ENCODE measurements at regions not wholly inside any gene's neighbourhood (a gene's known extent, or its start where the extent isn't known, plus 50 kb on each side); places are given as distances from the start of the nearest gene placed in this dataset.
"Not testable (repeated sequence)": the region's sequence is repeated elsewhere in the genome, so short reads cannot be mapped to it uniquely, and the experiment has no call there.

GRCh38 chr2:239742377-239742776 is 282.8 kb downstream of the NDUFA10 start:
- intact Hi-C loops (cut with micrococcal nuclease): no loop called here
- ATAC-seq: no peak
- no peak for DNase-seq

DNA sequence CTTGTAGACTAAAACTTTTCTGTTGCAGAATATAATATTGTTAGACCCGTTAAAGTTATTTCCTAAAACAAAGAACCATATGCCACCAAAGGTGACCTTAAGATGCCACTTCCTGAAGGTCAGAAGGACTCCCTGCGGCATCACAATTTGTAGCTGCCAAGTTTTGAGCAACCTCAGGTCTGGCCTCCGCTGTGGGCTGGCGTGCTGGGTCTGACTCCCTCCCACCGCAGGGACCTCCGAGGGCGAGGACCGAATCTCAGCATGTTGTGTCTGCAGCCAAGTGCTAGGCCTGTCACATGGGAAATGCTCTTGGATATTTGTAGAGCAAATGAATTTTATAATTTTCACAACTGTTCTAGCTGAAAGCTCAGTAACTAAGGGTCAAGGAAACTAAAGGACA is 285.9 kb downstream of the NDUFA10 start:
- DNase-seq (no peak), ATAC-seq (no peak)
- intact Hi-C loops (cut with micrococcal nuclease): no loop called here

DNA sequence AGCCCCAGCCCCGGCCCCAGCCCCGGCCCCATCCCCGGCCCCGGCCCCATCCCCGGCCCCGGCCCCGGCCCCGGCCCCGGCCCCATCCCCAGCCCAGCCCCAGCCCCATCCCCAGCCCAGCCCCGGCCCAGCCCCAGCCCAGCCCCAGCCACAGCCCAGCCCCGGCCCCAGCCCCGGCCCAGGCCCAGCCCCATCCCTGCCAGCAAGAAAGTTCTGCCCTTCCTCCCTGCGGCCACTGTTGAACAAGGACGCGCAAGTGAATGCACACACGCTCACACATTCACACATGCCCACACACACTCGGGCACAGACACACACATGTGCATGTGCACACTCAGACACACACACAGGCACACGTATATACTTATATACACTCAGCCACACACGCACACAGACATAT is 287.0 kb downstream of the NDUFA10 start:
- no peak for DNase-seq
- no peak for ATAC-seq
- intact Hi-C loops (cut with micrococcal nuclease): no loop called here

DNA sequence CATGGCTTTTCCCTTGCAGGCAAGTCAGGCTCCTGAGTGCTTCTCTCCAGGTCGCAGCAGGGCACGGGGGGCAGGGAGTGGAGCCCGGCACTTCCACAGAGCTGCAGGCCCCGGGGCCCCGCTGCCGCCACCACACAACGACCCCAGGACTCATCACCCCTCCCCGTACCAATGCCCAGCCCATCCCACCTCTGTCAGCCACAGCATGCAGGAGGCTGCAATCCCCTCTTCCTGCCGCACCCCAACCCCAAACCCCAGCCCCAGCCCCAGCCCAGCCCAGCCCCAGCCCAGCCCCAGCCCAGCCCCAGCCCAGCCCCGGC is 288.0 kb downstream of the NDUFA10 start:
- intact Hi-C loops (cut with micrococcal nuclease): no loop called here
- ATAC-seq: no peak
- no peak for DNase-seq

- intact Hi-C loops (cut with micrococcal nuclease): no loop called here
- no peak for ATAC-seq
- DNase-seq: no peak
Observed at GRCh38 chr2:239736358-239737143, 288.6 kb downstream of the NDUFA10 start.

GRCh38 chr2:239735829-239736357 is 289.2 kb downstream of the NDUFA10 start:
- intact Hi-C loops (cut with micrococcal nuclease): no loop called here
- DNase-seq (no peak), ATAC-seq (no peak)

- intact Hi-C loops (cut with micrococcal nuclease): no loop called here
- peak; percentile 56 for ATAC-seq
- no peak for DNase-seq
Observed at GRCh38 chr2:239735131-239735828, 289.9 kb downstream of the NDUFA10 start.

DNA sequence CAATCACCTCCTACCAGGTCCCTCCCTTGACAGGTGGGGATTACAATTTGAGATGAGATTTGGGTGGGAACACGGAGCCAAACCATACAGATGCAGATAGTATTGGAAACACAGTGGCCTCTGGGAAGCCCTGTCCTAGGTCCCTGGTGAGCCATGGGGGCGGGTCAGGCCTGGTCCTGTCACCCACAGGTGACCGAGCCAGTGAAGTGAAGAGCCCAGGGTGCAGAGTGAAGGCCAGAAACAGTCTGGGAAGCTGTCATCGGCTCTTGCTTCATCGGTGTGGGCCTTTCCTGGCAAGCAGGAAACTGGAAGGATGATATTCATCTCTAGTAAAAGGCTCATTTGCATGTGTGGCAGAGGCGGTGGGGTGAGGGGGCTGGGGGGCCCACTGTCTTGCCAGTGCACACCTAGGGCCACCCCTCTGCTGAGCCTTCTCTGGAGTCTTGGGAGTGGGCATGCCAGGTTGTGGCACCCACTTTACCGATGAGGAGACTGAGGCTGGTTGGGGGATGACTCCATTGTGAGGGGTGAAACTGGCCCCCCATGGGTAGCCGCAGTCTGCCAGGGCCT is 290.6 kb downstream of the NDUFA10 start:
- no peak for DNase-seq
- no peak for ATAC-seq
- intact Hi-C loops (cut with micrococcal nuclease): no loop called here

DNA sequence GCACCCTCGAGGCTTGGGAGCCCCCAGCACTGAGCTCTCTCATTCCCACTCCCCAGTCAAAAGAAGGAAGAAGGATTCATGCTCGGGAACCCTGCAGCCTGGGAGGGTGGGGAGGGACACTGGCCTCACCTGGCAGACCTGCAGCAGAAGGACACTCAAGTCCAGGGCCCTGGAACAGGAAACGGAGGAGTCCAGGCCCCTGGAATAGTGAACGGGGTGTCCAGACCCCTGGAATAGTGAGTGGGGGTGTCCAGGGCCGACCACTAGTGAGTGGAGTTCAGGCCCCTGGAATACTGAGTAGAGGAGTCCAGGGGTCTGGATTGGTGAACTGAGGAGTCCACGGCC is 292.5 kb downstream of the NDUFA10 start:
- ATAC-seq (no peak), DNase-seq (no peak)
- intact Hi-C loops (cut with micrococcal nuclease): no loop called here

- ATAC-seq (no peak), DNase-seq (no peak)
- intact Hi-C loops (cut with micrococcal nuclease): no loop called here
Observed at GRCh38 chr2:239731998-239732665, 293.0 kb downstream of the NDUFA10 start.

- intact Hi-C loops (cut with micrococcal nuclease): no loop called here
- ATAC-seq (no peak), DNase-seq (no peak)
Observed at GRCh38 chr2:239731422-239731821, 293.7 kb downstream of the NDUFA10 start.

DNA sequence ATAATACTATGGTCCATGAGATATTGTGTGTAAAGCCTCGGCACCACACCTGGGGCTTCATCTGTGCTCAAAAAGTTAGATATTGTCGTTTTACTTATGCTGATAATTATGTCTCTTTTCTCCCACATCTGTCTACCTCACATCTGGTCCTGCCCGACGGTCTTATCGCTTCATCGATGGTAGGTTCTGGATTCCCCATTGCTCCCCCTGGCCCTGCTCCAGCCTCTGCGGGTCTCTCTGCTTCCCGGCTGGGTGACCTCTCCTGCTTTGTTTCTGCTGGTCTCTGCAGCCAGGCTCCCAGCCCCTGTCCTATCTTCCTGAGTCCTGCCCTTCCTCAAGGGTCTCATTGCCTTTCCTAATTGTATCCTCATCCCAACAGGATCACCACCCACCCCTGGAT is 294.2 kb downstream of the NDUFA10 start:
- intact Hi-C loops (cut with micrococcal nuclease): no loop called here
- DNase-seq: no peak
- no peak for ATAC-seq

GRCh38 chr2:239730567-239730882 is 294.6 kb downstream of the NDUFA10 start:
- intact Hi-C loops (cut with micrococcal nuclease); DNase-seq: not testable (repeated sequence)

DNA sequence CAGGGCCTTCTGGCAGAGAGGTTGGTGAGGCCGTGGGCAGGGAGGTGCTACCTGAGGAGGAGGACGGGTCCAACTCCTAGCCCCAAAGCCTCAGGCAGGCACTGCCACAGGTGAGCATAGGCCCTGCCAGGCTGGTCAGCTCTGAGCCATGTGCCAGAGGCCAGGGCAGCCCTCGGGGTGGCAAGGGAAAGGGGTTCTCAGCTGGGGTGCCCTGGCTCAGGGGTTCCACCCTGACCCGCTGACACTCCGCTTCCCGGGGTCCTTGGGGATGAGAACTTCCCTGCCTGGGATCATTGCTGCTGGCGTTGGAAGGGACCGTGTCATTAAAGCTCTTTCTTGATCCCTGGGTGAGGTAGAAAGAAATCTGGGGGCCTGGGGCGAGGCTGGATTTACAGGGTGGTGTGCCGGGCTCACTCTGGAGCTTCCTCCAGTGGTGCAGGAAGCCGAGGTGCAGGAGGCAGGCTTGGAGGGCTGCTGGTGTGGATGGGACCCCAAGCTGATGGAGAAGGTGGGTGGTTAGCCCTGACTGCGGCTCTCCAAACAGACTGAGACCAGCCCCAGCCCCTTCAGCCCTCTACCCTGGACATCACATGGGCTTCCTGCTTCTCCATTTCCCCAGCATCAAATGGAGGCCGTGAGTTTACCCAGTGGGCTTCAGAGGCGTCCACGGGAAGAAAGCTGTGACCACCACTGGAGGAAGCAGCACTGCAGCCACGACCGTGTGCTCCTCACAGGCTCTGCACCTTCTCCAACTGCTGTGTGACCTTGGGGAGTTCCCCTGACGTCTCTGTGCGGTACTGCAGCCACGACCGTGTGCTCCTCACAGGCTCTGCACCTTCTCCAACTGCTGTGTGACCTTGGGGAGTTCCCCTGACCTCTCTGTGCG is 295.2 kb downstream of the NDUFA10 start:
- ATAC-seq (no peak), DNase-seq (no peak)
- intact Hi-C loops (cut with micrococcal nuclease): no loop called here

More at GRCh38 chr2:239730567-239730882, 294.6 kb downstream of the NDUFA10 start:
- not testable (repeated sequence) for ATAC-seq

DNA sequence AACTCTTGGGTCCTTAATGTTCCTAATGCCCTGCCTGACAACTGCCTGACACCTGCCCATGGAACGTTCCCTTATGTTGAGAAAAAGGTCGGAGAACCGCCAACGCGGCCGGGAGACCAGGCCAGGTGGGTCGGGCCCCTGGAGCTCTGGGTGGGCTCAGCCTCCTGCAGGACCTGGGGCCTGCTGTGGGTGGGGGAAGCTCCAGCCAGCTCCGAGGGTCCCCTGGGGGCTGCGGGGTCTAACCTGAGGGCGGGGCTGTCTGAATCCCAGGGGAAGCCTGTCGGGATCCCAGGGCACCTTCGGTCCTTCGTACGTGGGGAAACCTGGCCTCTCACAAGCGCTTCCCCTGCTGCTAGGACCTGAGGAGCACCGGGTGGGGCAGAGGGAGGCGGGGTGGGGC is 296.0 kb downstream of the NDUFA10 start:
- intact Hi-C loops (cut with micrococcal nuclease): no loop called here
- no peak for DNase-seq
- no peak for ATAC-seq

- ATAC-seq (no peak), DNase-seq (no peak)
- intact Hi-C loops (cut with micrococcal nuclease): no loop called here
Observed at GRCh38 chr2:239728751-239729150, 296.4 kb downstream of the NDUFA10 start.

DNA sequence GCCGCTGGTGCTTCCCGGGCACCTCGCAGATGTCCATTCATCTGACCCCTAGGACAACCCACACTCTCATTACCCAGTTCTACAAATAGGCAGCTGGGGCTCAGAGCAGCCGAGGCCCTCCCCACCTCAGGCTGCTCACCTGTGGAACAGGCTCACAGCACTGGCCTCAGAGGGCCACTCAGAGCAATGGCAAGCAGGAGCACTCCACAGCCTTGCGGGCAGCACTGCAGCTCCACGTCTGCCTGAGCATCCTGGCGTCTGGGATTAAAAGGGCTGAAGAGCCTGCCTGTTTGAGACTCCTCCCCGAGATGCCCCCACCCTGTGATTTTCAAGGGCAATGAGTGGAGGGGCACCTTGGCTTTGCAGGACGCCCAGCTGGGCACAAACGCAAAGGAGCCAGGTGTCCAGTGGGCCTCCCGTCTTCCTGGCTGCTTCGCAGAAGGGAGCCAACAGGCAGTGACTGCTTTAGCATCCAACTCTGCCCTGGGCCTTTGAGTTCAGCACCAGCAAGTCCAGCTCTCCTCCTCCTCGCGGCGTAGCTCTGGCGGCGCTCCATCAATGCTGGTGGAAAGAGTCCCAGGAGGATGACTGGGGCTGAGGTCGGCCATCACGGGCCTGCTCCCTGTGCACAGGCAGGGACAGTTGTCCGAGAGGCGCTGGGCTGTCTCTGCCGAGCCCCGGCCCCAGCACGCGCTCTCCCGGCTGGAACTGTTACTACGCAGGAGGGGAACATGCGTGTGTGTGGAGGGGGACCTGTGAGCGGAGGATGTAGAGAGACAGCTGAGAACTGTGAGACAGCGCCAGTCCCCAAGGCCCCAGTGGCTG is 297.2 kb downstream of the NDUFA10 start:
- peak; percentile 41 for ATAC-seq
- intact Hi-C loops (cut with micrococcal nuclease): no loop called here
- DNase-seq: peak; percentile 64

DNA sequence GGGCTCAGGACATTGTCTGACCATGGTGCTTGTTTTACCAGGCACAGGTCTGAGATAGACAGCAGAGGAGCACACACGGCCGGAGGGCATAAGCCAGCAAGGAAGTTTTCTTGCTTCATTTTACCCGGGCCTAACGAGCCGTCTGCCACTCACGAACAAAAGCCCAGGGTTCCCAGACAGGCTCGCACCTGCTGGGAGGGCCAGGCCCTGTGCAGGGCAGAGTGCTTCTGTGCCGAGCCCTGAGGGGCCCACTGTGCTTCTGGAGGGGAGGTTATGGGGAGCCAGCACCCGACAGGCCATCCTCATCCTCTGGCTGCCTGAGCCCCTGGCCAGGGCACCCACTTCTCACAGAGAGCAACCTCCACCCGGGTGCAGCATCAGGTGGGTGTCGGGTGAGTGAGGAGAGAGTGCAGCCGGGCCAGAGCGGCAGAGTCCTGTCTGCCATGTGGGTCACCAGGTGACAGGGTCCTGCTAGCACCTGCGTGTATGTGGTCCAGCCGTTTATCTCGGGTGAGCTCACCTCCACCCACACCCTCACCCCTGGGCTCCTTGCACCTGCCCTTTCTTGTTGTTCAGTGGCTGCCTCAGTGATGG is 297.9 kb downstream of the NDUFA10 start:
- ATAC-seq (no peak), DNase-seq (no peak)
- intact Hi-C loops (cut with micrococcal nuclease): no loop called here

Data from left ventricle myocardium superior (tissue), 1 donor.